ENCODE measurements at regions not wholly inside any gene's neighbourhood (a gene's known extent, or its start where the extent isn't known, plus 50 kb on each side); places are given as distances from the start of the nearest gene placed in this dataset.

- Histone ChIP-seq H3K4me1 (no peaks in the 10 kb centered on the region), H4K20me1 (no peaks in the 10 kb centered on the region), H3K9ac (no peak overlapping the region), H3K4me2 (no peak overlapping the region), H3K27me3 (no peaks in the 10 kb centered on the region), H3K9me3 (no peaks in the 10 kb centered on the region), H3K36me3 (no peaks in the 10 kb centered on the region), H3K4me3 (no peak overlapping the region), H3K27ac (no peak overlapping the region)
- no peak for TF ChIP-seq Cebpa-rat (IDR thresholded peaks at IDR 0.05)
Observed at GRCh38 chr1:221604948-221605347, 136.9 kb downstream of the DUSP10 start.

DNA sequence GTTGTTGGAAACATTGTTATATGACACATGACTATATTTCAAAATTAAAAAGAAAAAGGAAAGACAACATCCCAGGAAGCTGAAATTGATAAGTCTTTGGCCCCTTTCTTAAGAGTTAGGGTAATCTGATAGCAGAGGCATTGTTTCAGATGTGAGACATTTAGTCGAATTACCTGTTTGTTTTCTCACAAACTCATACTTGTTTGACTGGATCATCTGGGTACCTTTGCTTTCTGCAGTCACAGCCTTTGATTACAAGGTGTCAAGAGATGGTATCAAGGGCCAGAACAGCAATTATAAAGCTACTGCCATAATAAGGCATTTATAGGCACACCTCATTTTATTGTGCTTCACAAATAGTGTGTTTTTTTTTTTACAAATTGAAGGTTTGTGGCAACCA lies 136.3 kb downstream of the DUSP10 start:
- H3K9me3 ChIP-seq, result no peaks in the 10 kb centered on the region
- no peaks in the 10 kb centered on the region for H3K36me3 ChIP-seq
- H3K27me3 ChIP-seq, result no peaks in the 10 kb centered on the region
- no peak overlapping the region for H3K27ac ChIP-seq
- no peak for TF ChIP-seq Cebpa-rat (IDR thresholded peaks at IDR 0.05)
- H3K4me3 ChIP-seq, result no peak overlapping the region
- no peaks in the 10 kb centered on the region for H4K20me1 ChIP-seq
- no peak overlapping the region for H3K4me2 ChIP-seq
- H3K9ac ChIP-seq, result no peak overlapping the region
- H3K4me1 ChIP-seq, result no peaks in the 10 kb centered on the region

DNA sequence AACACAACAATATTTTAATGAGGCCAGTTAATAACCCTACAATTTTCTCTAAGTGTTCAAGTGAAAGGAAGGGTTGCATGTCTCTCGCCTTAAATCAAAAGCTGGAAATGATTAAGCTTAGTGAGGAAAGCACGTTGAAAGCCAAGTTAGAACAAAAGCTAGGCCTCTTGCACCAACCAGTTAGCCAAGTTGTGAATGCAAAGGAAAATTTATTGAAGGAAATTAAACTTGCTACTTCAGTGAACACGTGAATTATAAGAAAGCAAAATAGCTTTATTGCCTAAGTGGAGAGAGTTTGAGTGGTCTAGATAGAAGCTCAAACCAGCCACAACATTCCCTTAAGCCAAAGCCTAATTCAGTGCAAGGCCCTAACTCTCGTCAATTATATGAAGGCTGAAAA lies 135.6 kb downstream of the DUSP10 start:
- Histone ChIP-seq H3K4me1 (no peaks in the 10 kb centered on the region), H3K9me3 (no peaks in the 10 kb centered on the region), H4K20me1 (no peaks in the 10 kb centered on the region), H3K4me3 (no peak overlapping the region), H3K4me2 (no peak overlapping the region), H3K36me3 (no peaks in the 10 kb centered on the region), H3K27ac (no peak overlapping the region), H3K9ac (no peak overlapping the region), H3K27me3 (no peaks in the 10 kb centered on the region)
- TF ChIP-seq Cebpa-rat (IDR thresholded peaks at IDR 0.05), result no peak

- no peak overlapping the region for H3K27ac ChIP-seq
- H4K20me1 ChIP-seq, result no peaks in the 10 kb centered on the region
- H3K9me3 ChIP-seq, result no peaks in the 10 kb centered on the region
- no peak overlapping the region for H3K4me3 ChIP-seq
- no peaks in the 10 kb centered on the region for H3K36me3 ChIP-seq
- no peak overlapping the region for H3K4me2 ChIP-seq
- H3K27me3 ChIP-seq, result no peaks in the 10 kb centered on the region
- TF ChIP-seq Cebpa-rat (IDR thresholded peaks at IDR 0.05), result no peak
- H3K9ac ChIP-seq, result no peak overlapping the region
- no peaks in the 10 kb centered on the region for H3K4me1 ChIP-seq
Observed at GRCh38 chr1:221608835-221609320, 133.0 kb downstream of the DUSP10 start.

DNA sequence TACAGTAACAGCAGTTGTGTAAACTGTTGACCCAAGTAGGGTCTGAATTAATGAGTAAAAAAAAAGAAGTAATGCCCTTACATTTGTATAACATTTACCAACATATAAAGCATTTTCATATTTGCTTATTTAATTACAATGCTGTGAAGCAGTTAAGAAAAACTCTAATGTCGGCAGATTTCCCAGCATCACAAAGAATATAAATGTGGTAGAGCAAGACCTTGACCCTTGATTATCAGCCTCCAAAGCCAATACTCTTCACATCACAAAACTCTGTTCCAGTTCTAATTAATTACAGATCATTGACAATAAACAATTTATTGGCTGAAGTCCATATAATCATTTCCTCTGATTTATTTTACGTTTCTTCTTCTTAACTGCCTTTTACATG lies 130.2 kb downstream of the DUSP10 start:
- Histone ChIP-seq H3K4me2 (no peak overlapping the region), H3K4me3 (no peak overlapping the region), H3K9me3 (no peaks in the 10 kb centered on the region), H3K27ac (no peak overlapping the region), H3K27me3 (no peaks in the 10 kb centered on the region), H3K36me3 (no peaks in the 10 kb centered on the region), H3K4me1 (no peaks in the 10 kb centered on the region), H4K20me1 (no peaks in the 10 kb centered on the region), H3K9ac (no peak overlapping the region)
- no peak for TF ChIP-seq Cebpa-rat (IDR thresholded peaks at IDR 0.05)

DNA sequence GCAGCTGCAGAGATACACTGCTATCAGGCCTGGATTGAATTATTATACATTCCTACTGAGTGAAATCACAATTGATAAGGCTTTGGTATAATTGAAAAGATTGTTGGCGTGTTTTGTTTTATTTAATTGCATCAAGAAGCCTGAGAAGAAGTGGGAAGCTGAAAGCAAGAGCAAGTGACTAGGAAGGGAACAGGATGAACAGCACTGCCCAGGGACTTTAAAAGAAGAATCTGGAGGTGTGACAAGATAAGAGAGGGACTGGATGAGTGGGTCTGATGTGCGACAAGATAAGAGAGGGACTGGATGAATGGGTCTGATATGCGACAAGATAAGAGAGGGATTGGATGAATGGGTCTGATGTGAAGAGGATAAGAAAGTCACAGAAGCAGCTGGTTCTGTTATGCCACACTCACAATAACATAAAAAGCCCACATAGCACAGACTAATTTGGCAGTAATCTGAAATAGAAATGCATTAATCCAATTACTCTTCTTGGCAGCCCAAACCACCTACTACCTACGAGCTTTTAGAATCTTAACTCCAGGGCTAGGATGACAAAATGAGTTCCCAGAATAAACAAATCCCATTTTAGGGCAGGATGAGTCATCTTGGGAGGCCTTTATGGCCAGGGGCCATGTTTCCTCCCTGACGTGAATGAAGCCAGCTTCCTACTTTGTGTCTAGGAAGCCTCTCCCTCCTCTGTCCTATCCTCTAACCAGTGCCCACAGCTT lies 129.7 kb downstream of the DUSP10 start:
- no peak overlapping the region for H3K27ac ChIP-seq
- no peak overlapping the region for H3K4me2 ChIP-seq
- no peaks in the 10 kb centered on the region for H3K4me1 ChIP-seq
- no peaks in the 10 kb centered on the region for H3K27me3 ChIP-seq
- H4K20me1 ChIP-seq, result no peaks in the 10 kb centered on the region
- H3K9ac ChIP-seq, result no peak overlapping the region
- H3K9me3 ChIP-seq, result no peaks in the 10 kb centered on the region
- H3K36me3 ChIP-seq, result no peaks in the 10 kb centered on the region
- H3K4me3 ChIP-seq, result no peak overlapping the region
- no peak for TF ChIP-seq Cebpa-rat (IDR thresholded peaks at IDR 0.05)

- TF ChIP-seq Cebpa-rat (IDR thresholded peaks at IDR 0.05), result no peak
Observed at GRCh38 chr1:221620437-221621384, 121.2 kb downstream of the DUSP10 start.

GRCh38 chr1:221621683-221622082 lies 120.2 kb downstream of the DUSP10 start:
- Histone ChIP-seq H3K36me3 (no peaks in the 10 kb centered on the region), H3K27ac (no peak overlapping the region), H4K20me1 (no peaks in the 10 kb centered on the region), H3K27me3 (no peaks in the 10 kb centered on the region), H3K4me3 (no peak overlapping the region), H3K9me3 (no peaks in the 10 kb centered on the region), H3K9ac (no peak overlapping the region), H3K4me2 (no peak overlapping the region), H3K4me1 (no peaks in the 10 kb centered on the region)
- TF ChIP-seq Cebpa-rat (IDR thresholded peaks at IDR 0.05), result no peak

More at GRCh38 chr1:221620437-221621384, 121.2 kb downstream of the DUSP10 start:
- Histone ChIP-seq H4K20me1 (no peaks in the 10 kb centered on the region), H3K36me3 (no peaks in the 10 kb centered on the region), H3K27me3 (no peaks in the 10 kb centered on the region), H3K4me1 (no peaks in the 10 kb centered on the region), H3K4me2 (no peak overlapping the region), H3K9me3 (no peaks in the 10 kb centered on the region), H3K4me3 (no peak overlapping the region), H3K9ac (no peak overlapping the region), H3K27ac (no peak overlapping the region)

DNA sequence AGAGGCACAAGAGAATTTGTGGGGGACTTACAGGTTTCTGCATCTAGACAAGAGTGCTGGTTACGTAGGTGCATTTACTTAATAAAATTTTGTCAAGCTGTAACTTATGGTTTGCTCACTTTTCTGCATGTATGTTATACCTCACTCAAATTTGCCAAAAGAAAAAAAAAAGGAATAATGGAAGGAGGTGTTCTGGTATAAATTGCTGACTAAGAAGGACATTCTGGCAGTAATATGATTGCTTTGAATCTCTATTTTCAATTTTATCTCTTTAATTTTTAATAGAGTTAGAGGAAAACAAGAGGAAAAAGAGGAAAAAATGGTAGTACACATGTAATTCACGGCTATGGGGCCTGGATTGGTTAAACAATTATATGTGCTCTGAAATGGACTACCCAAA lies 119.5 kb downstream of the DUSP10 start:
- no peak for TF ChIP-seq Cebpa-rat (IDR thresholded peaks at IDR 0.05)
- Histone ChIP-seq H3K27ac (no peak overlapping the region), H3K4me1 (no peaks in the 10 kb centered on the region), H3K4me2 (no peak overlapping the region), H3K4me3 (no peak overlapping the region), H4K20me1 (no peaks in the 10 kb centered on the region), H3K9me3 (no peaks in the 10 kb centered on the region), H3K27me3 (no peaks in the 10 kb centered on the region), H3K36me3 (no peaks in the 10 kb centered on the region), H3K9ac (no peak overlapping the region)

DNA sequence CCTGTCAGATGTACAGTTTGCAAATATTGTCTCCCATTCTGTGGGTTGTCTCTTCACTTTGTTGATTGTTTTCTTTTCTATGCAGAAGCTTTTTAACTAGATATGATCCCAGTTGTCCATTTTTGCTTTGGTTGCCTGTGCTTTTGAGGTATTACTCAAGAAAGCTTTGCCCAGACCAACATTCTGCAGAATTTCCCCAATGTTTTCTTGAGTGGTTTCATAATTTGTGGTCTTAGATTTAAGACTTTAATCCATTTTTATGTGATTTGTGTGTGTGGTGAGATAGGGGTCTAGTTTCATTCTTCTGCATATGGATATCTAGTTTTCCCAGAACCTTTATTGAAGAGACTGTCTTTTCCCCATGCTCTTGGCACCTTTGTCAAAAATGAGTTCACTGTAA lies 116.9 kb downstream of the DUSP10 start:
- Histone ChIP-seq H3K36me3 (no peaks in the 10 kb centered on the region), H3K4me1 (no peaks in the 10 kb centered on the region), H3K4me2 (no peak overlapping the region), H3K9me3 (no peaks in the 10 kb centered on the region), H3K4me3 (no peak overlapping the region), H3K27me3 (no peaks in the 10 kb centered on the region), H3K9ac (no peak overlapping the region), H4K20me1 (no peaks in the 10 kb centered on the region), H3K27ac (no peak overlapping the region)
- TF ChIP-seq Cebpa-rat (IDR thresholded peaks at IDR 0.05), result no peak

Measured in BLaER1 (cell line).